SK-N-SH (cell line): ENCODE measurements at regions not wholly inside any gene's neighbourhood (a gene's known extent, or its start where the extent isn't known, plus 50 kb on each side); places are given as distances from the start of the nearest gene placed in this dataset.

ENCODE experiments used
- CTCF ChIA-PET: fragments of 300-600, 350-600 bp; formaldehyde crosslinking; extraction: SDS; loops from one replicate; lab custom pipeline; 2021; lab: Yijun Ruan, JAX
- POLR2A ChIA-PET: fragments of 350-600 bp; sonication (Branson Sonifier 250); formaldehyde crosslinking; extraction: SDS; loops from one replicate; lab custom pipeline; 2020; ENCODE audit warnings: antibody characterized with exemption, inconsistent platforms; lab: Yijun Ruan, JAX
- DNase-seq: peaks from one replicate; pipeline ENCODE4 v3.0.0; 2012
- H2AFZ ChIP-seq: fragments of 200-600 bp; sonication (generic); 2 replicates; pipeline ENCODE4 v1.8.1; 2016; ENCODE audit warnings: antibody characterized with exemption, mild to moderate bottlenecking, low read depth
- H3F3A ChIP-seq: fragments of 200-600 bp; sonication (generic); replicated peaks from 2 replicates; pipeline ENCODE3; 2016; ENCODE audit warnings: antibody characterized with exemption, mild to moderate bottlenecking; ENCODE audit not compliant: insufficient read depth
- H3K27ac ChIP-seq, 2 experiments: fragments of 200-500 bp in 1 of 2; fragments of 200-600 bp in 1 of 2; sonication (Bioruptor generic) in 1 of 2; sonication (generic), shearing (Covaris generic) in 1 of 2; 2 replicates each; pipeline versions ENCODE4 v1.5.1 to v1.6.1; 2014 to 2016; ENCODE audit warnings: low read depth in 2 of 2, inconsistent platforms in 1 of 2, low read length in 1 of 2, mild to moderate bottlenecking in 1 of 2, mixed read lengths in 1 of 2
- H3K27me3 ChIP-seq: fragments of 200-600 bp; sonication (generic), shearing (Covaris generic); 2 replicates; pipeline ENCODE4 v1.6.1; 2016; ENCODE audit warnings: mixed run types; ENCODE audit not compliant: insufficient read depth
- H3K36me3 ChIP-seq, 2 experiments: fragments of 200-500 bp in 1 of 2; fragments of 200-600 bp in 1 of 2; sonication (Bioruptor generic) in 1 of 2; sonication (generic) in 1 of 2; replicated peaks in 1 of 2; 2 replicates each; pipeline versions ENCODE3 to v1.5.1; 2014 to 2016; ENCODE audit warnings: low read length in 1 of 2, mild to moderate bottlenecking in 1 of 2; ENCODE audit not compliant: insufficient read depth in 2 of 2, control insufficient read depth in 1 of 2
- H3K4me1 ChIP-seq, 2 experiments: fragments of 200-500 bp in 1 of 2; fragments of 200-600 bp in 1 of 2; sonication (Bioruptor generic) in 1 of 2; sonication (generic), shearing (Covaris generic) in 1 of 2; 2 replicates each; pipeline versions ENCODE4 v1.5.1 to v1.6.1; 2014 to 2016; ENCODE audit warnings: low read depth in 1 of 2, low read length in 1 of 2, mixed run types in 1 of 2; ENCODE audit not compliant: insufficient read depth in 2 of 2, control insufficient read depth in 1 of 2
- H3K4me2 ChIP-seq: fragments of 200-600 bp; sonication (generic), shearing (Covaris generic); 2 replicates; pipeline ENCODE4 v1.6.1; 2017; ENCODE audit warnings: mixed run types
- H3K4me3 ChIP-seq, 2 experiments: fragments of 200-500 bp in 1 of 2; fragments of 200-600 bp in 1 of 2; sonication (Bioruptor generic) in 1 of 2; sonication (generic), shearing (Covaris generic) in 1 of 2; 2 replicates each; pipeline versions ENCODE4 v1.5.1 to v1.8.1; 2014 to 2016; ENCODE audit warnings: low read depth in 2 of 2, inconsistent platforms in 1 of 2, low read length in 1 of 2, mild to moderate bottlenecking in 1 of 2, mixed read lengths in 1 of 2, moderate library complexity in 1 of 2
- H3K79me2 ChIP-seq: fragments of 200-600 bp; sonication (generic); 2 replicates; pipeline ENCODE4 v1.8.1; 2017; ENCODE audit warnings: mild to moderate bottlenecking; ENCODE audit not compliant: insufficient read depth
- H3K9ac ChIP-seq: fragments of 200-600 bp; sonication (generic); 2 replicates; pipeline ENCODE4 v1.6.1; 2017; ENCODE audit warnings: mixed run types
- H3K9me2 ChIP-seq: fragments of 200-600 bp; sonication (generic); 2 replicates; pipeline ENCODE4 v1.6.1; 2017; ENCODE audit warnings: mixed run types
- H3K9me3 ChIP-seq: fragments of 200-600 bp; sonication (generic); 2 replicates; pipeline ENCODE4 v1.6.1; 2017; ENCODE audit warnings: mixed run types, mild to moderate bottlenecking, moderate library complexity
- H4K20me1 ChIP-seq: fragments of 200-600 bp; sonication (generic); 2 replicates; pipeline ENCODE4 v1.6.1; 2017; ENCODE audit warnings: mild to moderate bottlenecking, mixed run types; ENCODE audit not compliant: insufficient read depth
- CTCF ChIP-seq: fragments of 200-600 bp; sonication (generic); IDR thresholded peaks from 2 replicates; pipeline ENCODE4 v1.6.1; 2017; ENCODE audit warnings: antibody characterized with exemption, mild to moderate bottlenecking, moderate library complexity
- ELF1 ChIP-seq: IDR thresholded peaks from 2 replicates; pipeline ENCODE4 v1.4.0; 2012
- EP300 ChIP-seq, 2 experiments: IDR thresholded peaks; 2 replicates each; pipeline versions ENCODE4 v1.4.0 to v1.6.1; 2012; ENCODE audit warnings: borderline replicate concordance in 1 of 2, low read depth in 1 of 2, low read length in 1 of 2
- FOXJ3 ChIP-seq: sonication (generic); formaldehyde crosslinking; IDR thresholded peaks from 2 replicates; pipeline ENCODE4 v1.5.1; 2020; ENCODE audit warnings: mild to moderate bottlenecking, missing genetic modification reagents
- FOXM1 ChIP-seq: IDR thresholded peaks from 2 replicates; pipeline ENCODE4 v1.4.0; 2012; ENCODE audit warnings: low read depth, mild to moderate bottlenecking
- GATA2 ChIP-seq: sonication (generic); formaldehyde crosslinking; IDR thresholded peaks from 2 replicates; pipeline ENCODE4 v1.5.0; 2020; ENCODE audit warnings: mild to moderate bottlenecking, missing genetic modification reagents
- IRF3 ChIP-seq: fragments of 150-350 bp; IDR thresholded peaks from 2 replicates; pipeline ENCODE4 v1.6.1; 2016; ENCODE audit warnings: mild to moderate bottlenecking, low read depth, low read length
- JUND ChIP-seq: IDR thresholded peaks from 2 replicates; pipeline ENCODE4 v1.4.0; 2012
- MXI1 ChIP-seq: IDR thresholded peaks from 2 replicates; pipeline ENCODE4 v1.6.1; 2012; ENCODE audit warnings: mild to moderate bottlenecking, low read depth, low read length, improper control_type of control experiment
- NFIC ChIP-seq: IDR thresholded peaks from 2 replicates; pipeline ENCODE4 v1.4.0; 2012; ENCODE audit warnings: borderline replicate concordance
- NRF1 ChIP-seq: IDR thresholded peaks from 2 replicates; pipeline ENCODE4 v1.6.1; 2012; ENCODE audit warnings: low read depth, mild to moderate bottlenecking, low read length
- PBX3 ChIP-seq: IDR thresholded peaks from 2 replicates; pipeline ENCODE4; 2012
- POLR2AphosphoS5 ChIP-seq: IDR thresholded peaks from 2 replicates; pipeline ENCODE4 v1.6.1; 2012; ENCODE audit warnings: low read depth, low read length
- REST ChIP-seq: IDR thresholded peaks from 2 replicates; pipeline ENCODE4 v1.6.1; 2012; ENCODE audit warnings: mild to moderate bottlenecking, low read depth, low read length, moderate library complexity
- RFX5 ChIP-seq: IDR thresholded peaks from 2 replicates; pipeline ENCODE4 v1.6.1; 2012; ENCODE audit warnings: mild to moderate bottlenecking, improper control_type of control experiment, low read length
- RXRA ChIP-seq: IDR thresholded peaks from 2 replicates; pipeline ENCODE4 v1.4.0; 2012; ENCODE audit warnings: low read depth, mild to moderate bottlenecking, borderline replicate concordance
- SMC3 ChIP-seq: IDR thresholded peaks from 2 replicates; pipeline ENCODE4 v1.6.1; 2012; ENCODE audit warnings: low read depth, low read length, improper control_type of control experiment
- TAF1 ChIP-seq: IDR thresholded peaks from 2 replicates; pipeline ENCODE4 v1.6.1; 2012; ENCODE audit warnings: low read depth, mild to moderate bottlenecking, low read length, moderate library complexity, borderline replicate concordance
- TCF12 ChIP-seq: IDR thresholded peaks from 2 replicates; pipeline ENCODE4 v1.4.0; 2012
- TEAD4 ChIP-seq: IDR thresholded peaks from 2 replicates; pipeline ENCODE4 v1.4.0; 2012; ENCODE audit warnings: mild to moderate bottlenecking, borderline replicate concordance; ENCODE audit not compliant: insufficient read depth
- USF2 ChIP-seq: fragments of 150-350 bp; IDR thresholded peaks from 2 replicates; pipeline ENCODE4 v1.6.1; 2017; ENCODE audit warnings: antibody characterized with exemption, low read length, low read depth, borderline replicate concordance
- YY1 ChIP-seq: IDR thresholded peaks from 2 replicates; pipeline ENCODE4 v1.4.0; 2012; ENCODE audit warnings: low read depth, mild to moderate bottlenecking
- WGBS: methylation state at CpG from one replicate; pipeline ENCODE4 v1.1.6; 2017; ENCODE audit warnings: low lambda C conversion rate; 5-methylcytosine and 5-hydroxymethylcytosine counted together

GRCh38 chr18:44153981-44154380, 526.7 kb upstream of the SETBP1 start:
- POLR2A ChIA-PET, result no interaction called here
- TF ChIP-seq YY1 (no peak), RXRA (no peak), NFIC (no peak), MXI1 (no peak), SMC3 (no peak), FOXM1 (no peak), PBX3 (no peak), TEAD4 (no peak), TAF1 (no peak), POLR2AphosphoS5 (no peak), EP300 (IDR thresholded peaks at IDR 0.05; ENCODE audit: borderline replicate concordance in 1 of 2, low read depth in 1 of 2, low read length in 1 of 2) (no peak)
- H3K4me2 ChIP-seq, result no peak overlapping the region
- H3K9me3 ChIP-seq, result no peaks in the 10 kb centered on the region
- H3K9ac ChIP-seq, result no peak overlapping the region
- H2AFZ ChIP-seq, result no peak overlapping the region
- no peak overlapping the region for H3K27ac ChIP-seq
- no peaks in the 10 kb centered on the region for H3K9me2 ChIP-seq
- H3K4me1 ChIP-seq, result peaks cover 0 to 8% of the 10 kb centered on the region in 2 experiments; a peak in 2 of 4 replicates
- no peak for DNase-seq
- no peaks in the 10 kb centered on the region for H3K27me3 ChIP-seq
- H4K20me1 ChIP-seq, result no peaks in the 10 kb centered on the region
- CTCF ChIA-PET, result no interaction called here
- no peaks in the 10 kb centered on the region for H3K79me2 ChIP-seq
- no peaks in the 10 kb centered on the region for H3K36me3 ChIP-seq
- WGBS, result 96% methylated on average over 2 of the region's 2 CpGs
- H3K4me3 ChIP-seq, result no peak overlapping the region
- H3F3A ChIP-seq, result peaks cover 3% of the 10 kb centered on the region

DNA sequence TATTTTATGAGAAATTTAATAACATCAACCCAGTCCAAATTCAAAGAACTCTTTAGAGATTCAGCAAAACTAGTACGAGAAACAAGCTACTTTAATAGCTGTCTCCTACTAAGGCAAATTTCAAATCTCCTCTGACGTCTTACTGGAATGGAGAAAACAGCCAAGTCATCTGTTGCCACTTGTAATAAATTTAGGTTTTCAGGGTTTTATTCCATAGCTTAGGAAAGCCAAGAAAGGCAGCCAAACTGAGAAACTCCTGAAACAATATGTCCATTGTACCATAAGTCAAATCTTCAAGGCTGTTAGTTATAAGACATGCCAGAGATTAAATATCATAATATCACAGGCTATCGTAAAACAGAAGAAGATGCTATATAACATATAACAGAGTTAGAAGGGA, 524.6 kb upstream of the SETBP1 start:
- Histone ChIP-seq H4K20me1 (no peaks in the 10 kb centered on the region), H3K9ac (no peak overlapping the region), H3K27me3 (no peaks in the 10 kb centered on the region), H3K9me2 (no peaks in the 10 kb centered on the region), H3K4me3 (no peak overlapping the region), H3F3A (peaks cover 3% of the 10 kb centered on the region), H3K4me1 (no peaks in the 10 kb centered on the region), H3K79me2 (no peaks in the 10 kb centered on the region), H2AFZ (no peak overlapping the region), H3K27ac (no peak overlapping the region), H3K4me2 (no peak overlapping the region), H3K9me3 (no peaks in the 10 kb centered on the region), H3K36me3 (no peaks in the 10 kb centered on the region)
- ChIA-PET CTCF (no interaction called here), POLR2A (no interaction called here)
- 84% methylated on average over 3 of the region's 3 CpGs for WGBS
- no peak for DNase-seq
- TF ChIP-seq CTCF (no peak), ELF1 (no peak), FOXJ3 (CRISPR knock-in tag) (no peak), FOXM1 (no peak), NRF1 (no peak), JUND (no peak), GATA2 (CRISPR knock-in tag) (no peak), REST (no peak), RFX5 (no peak), USF2 (no peak), YY1 (no peak), IRF3 (no peak), TAF1 (no peak), TCF12 (no peak), POLR2AphosphoS5 (no peak)
